Adrenal gland (tissue), 5 donors: ENCODE measurements at regions not wholly inside any gene's neighbourhood (a gene's known extent, or its start where the extent isn't known, plus 50 kb on each side); places are given as distances from the start of the nearest gene placed in this dataset.
"Not testable (repeated sequence)": the region's sequence is repeated elsewhere in the genome, so short reads cannot be mapped to it uniquely, and the experiment has no call there.

ENCODE experiments used
- POLR2A ChIP-seq, 2 donors: fragments of 450-650 bp; IDR thresholded peaks; one replicate each; pipeline ENCODE4 v1.6.1; 2017; ENCODE audit warnings: antibody characterized with exemption in 2 of 2, mild to moderate bottlenecking in 2 of 2, moderate library complexity in 1 of 2
- TF ChIP-seq, protein P1 (sequence below), 6 experiments: fragments of 450-650 bp in 4 of 6; fragments of 200-600 bp in 2 of 6; sonication (generic) in 1 of 6; IDR thresholded peaks; 1 replicate in 5 of 6; 2 replicates in 1 of 6; pipeline versions ENCODE4 v1.5.1 to v1.8.0; 2016 to 2021; ENCODE audit warnings: antibody characterized with exemption in 6 of 6, mild to moderate bottlenecking in 2 of 6, moderate library complexity in 1 of 6
- donor health status: DM: no; HTN: no; CAD: no.

DNA sequence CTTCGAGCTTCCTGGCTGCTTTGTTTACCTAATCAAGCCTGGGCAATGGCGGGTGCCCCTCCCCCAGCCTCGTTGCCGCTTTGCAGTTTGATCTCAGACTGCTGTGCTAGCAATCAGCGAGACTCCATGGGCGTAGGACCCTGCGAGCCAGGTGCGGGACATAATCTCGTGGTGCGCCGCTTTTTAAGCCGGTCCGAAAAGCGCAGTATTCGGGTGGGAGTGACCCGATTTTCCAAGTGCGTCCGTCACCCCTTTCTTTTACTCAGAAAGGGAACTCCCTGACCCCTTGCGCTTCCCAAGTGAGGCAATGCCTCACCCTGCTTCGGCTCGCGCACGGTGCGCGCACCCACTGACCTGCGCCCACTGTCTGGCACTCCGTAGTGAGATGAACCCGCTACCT is 889.3 kb upstream of the NUDT12 start:
- TF ChIP-seq, protein P1, sequence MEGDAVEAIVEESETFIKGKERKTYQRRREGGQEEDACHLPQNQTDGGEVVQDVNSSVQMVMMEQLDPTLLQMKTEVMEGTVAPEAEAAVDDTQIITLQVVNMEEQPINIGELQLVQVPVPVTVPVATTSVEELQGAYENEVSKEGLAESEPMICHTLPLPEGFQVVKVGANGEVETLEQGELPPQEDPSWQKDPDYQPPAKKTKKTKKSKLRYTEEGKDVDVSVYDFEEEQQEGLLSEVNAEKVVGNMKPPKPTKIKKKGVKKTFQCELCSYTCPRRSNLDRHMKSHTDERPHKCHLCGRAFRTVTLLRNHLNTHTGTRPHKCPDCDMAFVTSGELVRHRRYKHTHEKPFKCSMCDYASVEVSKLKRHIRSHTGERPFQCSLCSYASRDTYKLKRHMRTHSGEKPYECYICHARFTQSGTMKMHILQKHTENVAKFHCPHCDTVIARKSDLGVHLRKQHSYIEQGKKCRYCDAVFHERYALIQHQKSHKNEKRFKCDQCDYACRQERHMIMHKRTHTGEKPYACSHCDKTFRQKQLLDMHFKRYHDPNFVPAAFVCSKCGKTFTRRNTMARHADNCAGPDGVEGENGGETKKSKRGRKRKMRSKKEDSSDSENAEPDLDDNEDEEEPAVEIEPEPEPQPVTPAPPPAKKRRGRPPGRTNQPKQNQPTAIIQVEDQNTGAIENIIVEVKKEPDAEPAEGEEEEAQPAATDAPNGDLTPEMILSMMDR (IDR thresholded peaks at IDR 0.05): not testable (repeated sequence)
- TF ChIP-seq POLR2A (IDR thresholded peaks at IDR 0.05): not testable (repeated sequence)
